ENCODE measurements at regions not wholly inside any gene's neighbourhood (a gene's known extent, or its start where the extent isn't known, plus 50 kb on each side); places are given as distances from the start of the nearest gene placed in this dataset.

GRCh38 chr3:162764051-162764807 is 1267.6 kb downstream of the OTOL1 start:
- no peak for DNase-seq

DNA sequence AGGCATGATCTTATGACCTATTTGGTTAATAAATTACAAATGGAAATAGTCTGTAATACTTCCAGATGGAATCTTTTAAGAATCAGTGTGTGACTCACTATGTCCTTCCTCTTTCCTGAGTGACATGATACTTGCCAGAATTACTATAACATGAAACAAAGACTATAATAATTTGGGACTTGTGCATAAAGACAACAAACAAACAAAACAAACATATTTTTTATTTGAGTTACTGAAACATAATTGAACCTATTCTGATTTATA is 1268.1 kb downstream of the OTOL1 start:
- no peak for DNase-seq

- DNase-seq, result no peak
Measured at GRCh38 chr3:162765524-162765923, 1268.9 kb downstream of the OTOL1 start.

GRCh38 chr3:162769564-162769963 is 1273.0 kb downstream of the OTOL1 start:
- no peak for DNase-seq

GRCh38 chr3:162770551-162770950 is 1273.9 kb downstream of the OTOL1 start:
- no peak for DNase-seq

DNA sequence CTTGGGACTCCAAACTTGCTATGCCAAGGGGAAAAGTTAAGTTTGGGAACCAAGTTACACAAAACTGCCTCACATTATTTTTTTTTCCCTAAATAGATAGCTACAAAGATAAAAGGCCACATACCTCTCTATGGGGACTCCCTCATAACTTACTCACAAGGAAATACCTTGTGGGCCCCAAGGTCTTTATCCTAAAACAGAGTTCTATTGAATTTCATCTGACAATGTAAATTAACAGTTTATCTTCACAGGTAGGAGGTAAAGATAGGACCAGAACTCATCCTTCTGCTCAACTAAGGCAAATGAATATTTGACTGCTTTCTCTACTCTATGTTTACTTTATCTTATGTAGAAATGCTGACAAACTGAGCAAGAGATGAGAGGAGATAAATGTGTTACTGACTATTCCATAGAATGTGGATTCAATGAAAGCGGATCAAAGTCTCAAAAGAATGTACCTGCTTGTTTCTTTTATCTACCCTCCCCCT is 1278.0 kb downstream of the OTOL1 start:
- no peak for DNase-seq

GRCh38 chr3:162776148-162776547 is 1279.5 kb downstream of the OTOL1 start:
- no peak for DNase-seq

- peak in 1 of 2 experiments; percentile 20 for DNase-seq
Measured at GRCh38 chr3:162777118-162777517, 1280.5 kb downstream of the OTOL1 start.

DNA sequence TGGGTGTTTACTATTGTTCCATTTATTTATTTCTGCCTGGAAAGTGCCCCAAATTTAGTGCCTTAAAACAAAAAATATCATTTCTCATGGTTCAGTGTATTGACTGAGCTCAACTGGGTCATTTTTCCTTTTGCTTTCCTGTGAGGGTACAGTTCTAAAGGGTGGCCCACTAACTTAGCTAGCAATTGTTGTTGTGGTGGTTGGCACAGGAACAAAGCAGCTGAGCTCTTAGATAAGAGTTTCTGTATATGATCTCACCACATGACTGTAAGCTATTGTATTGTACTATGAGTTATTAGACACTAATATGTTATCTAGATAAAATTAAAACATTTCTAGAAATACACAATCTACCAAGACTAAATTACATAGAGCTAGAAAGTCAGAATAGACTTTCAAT is 1283.7 kb downstream of the OTOL1 start:
- DNase-seq, result no peak

DNA sequence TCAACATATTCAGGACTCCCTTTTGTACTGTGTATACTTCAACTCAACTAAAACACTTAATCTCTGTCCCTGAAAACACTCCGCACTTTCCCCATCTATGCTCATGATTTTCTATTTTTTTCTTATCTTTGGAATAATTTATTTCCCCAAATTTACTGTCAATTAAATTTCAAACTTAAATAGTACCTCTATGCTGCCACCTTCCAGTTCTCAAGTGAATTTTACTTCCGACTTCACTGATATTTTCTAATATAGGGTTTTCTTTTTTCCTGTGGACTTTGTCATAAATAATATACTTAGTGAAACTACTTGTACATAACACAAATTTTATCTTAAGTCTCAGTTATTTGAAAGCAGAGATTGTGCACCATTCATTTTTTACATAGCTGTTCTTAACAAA is 1303.3 kb downstream of the OTOL1 start:
- DNase-seq, result no peak

DNA sequence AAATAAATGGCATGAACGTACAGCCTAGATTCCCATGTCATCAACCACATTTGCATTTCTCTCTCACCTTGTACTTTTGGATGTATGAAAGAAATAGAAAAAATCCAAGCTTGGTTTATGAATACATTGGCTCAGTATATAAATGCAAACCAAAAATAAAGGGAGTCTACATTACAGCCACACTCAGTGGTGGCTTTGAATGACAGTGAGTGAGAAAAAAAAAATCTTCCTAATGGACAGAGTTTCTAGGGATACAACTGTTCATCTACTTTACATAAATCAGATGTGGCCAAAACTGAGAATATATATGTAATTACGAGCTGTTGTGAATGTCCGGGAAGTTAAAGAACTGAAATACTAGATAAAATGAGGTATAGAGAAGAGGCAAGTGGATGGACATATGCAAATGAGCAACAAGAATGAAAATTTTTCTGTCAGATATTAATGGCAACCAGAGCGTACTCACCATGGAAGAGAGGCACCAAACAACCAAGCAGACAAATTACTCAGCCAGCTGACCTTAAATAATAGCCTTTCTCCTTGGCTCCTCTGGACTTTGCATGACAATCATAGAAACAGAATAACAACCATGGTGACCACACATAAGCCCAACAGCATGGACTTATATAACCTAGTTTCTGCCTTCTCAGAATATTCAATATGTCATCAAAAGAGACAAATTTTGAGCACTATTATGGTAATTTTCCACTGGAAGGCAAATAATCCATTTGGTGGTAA is 1305.8 kb downstream of the OTOL1 start:
- no peak for DNase-seq

GRCh38 chr3:162810776-162811175 is 1314.2 kb downstream of the OTOL1 start:
- DNase-seq, result no peak

GRCh38 chr3:162842549-162843216 is 1346.1 kb downstream of the OTOL1 start:
- DNase-seq, result no peak

- no peak for DNase-seq
Measured at GRCh38 chr3:162845918-162846317, 1349.3 kb downstream of the OTOL1 start.

- no peak for DNase-seq
Measured at GRCh38 chr3:162847511-162847910, 1350.9 kb downstream of the OTOL1 start.

- DNase-seq, result no peak
Measured at GRCh38 chr3:162863579-162863978, 1367.0 kb downstream of the OTOL1 start.

GRCh38 chr3:162865466-162865865 is 1368.9 kb downstream of the OTOL1 start:
- no peak for DNase-seq

- no peak for DNase-seq
Measured at GRCh38 chr3:162879021-162879562, 1382.5 kb downstream of the OTOL1 start.

DNA sequence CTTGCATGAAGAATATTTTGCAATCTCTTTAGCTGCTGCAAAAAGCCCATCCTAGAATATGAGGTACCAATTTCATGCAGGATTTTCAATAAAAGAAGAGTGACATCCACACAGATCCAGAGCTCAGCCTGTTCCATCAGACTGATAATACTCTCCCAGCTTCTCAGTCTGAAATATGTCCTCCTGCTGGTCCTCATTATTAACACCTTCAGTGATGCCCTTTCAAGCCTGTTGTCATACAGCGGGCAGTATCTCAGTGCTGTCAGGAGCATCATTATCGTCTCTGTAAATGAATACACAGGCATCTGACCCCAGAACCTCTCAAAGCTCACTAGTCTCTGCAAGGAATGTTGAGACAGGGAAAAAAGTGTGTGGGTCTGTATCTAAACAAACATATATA is 1387.8 kb downstream of the OTOL1 start:
- no peak for DNase-seq

DNA sequence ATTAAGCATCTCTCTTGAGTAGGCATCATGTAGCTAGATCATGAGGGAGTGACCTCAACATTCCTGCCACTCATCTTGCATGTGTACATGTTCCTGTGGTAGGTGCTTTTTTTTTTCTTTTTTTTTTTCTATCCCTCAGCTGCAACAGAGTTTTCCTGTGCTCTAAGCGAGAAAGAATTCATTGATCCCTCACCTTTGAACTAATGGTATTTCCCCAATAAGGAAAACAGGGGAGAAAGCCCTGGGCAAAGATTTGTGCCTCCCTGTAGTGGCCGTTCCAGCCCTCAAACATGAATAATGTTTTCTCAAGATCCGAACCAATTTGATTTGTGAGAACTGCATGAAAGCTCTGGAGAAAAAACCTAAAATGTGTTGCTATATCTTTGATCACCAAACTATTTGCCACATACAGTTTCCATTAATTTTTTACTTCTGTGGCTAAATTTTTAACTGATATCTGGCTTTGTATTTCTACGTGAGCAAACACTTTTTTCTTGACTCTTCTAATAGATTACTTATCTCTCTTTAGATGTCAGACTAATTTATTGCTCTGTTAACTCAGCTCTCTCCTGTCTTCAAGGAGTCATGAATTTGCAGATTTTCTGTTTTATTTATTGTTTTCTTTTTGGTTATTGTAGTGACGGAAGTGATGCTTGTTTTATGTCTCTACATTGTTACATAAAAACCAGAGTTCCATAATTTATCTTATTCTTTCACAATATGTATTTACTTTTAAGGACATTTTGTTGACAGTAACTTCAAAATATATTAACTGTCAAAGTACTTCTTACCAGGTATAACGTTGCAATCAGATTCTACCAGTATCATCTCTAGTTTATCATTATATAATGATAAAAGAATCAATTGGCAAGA is 1396.5 kb downstream of the OTOL1 start:
- DNase-seq, result no peak

DNA sequence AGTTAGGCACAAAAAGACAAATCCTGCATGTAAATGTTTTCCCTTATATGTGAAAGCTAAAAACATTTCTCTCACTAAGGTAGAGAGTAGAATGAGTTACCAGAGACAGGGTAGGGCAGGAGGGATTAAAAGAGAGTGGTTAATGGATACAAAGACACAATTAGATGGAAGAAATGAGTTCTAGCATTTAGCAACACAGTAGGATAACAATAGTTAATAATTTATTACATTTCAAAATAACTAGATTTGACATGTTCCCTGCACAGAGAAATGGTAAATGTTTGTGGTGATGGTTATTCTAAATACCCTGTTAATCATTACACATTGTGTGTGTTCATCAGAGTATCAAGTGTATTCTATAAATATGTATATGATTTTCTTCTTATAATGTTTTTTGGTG is 1400.7 kb downstream of the OTOL1 start:
- DNase-seq, result no peak

- no peak for DNase-seq
Measured at GRCh38 chr3:162932503-162932902, 1435.9 kb downstream of the OTOL1 start.

GRCh38 chr3:162933656-162934055 is 1437.0 kb downstream of the OTOL1 start:
- no peak for DNase-seq
